ENCODE measurements at regions not wholly inside any gene's neighbourhood (a gene's known extent, or its start where the extent isn't known, plus 50 kb on each side); places are given as distances from the start of the nearest gene placed in this dataset.

DNA sequence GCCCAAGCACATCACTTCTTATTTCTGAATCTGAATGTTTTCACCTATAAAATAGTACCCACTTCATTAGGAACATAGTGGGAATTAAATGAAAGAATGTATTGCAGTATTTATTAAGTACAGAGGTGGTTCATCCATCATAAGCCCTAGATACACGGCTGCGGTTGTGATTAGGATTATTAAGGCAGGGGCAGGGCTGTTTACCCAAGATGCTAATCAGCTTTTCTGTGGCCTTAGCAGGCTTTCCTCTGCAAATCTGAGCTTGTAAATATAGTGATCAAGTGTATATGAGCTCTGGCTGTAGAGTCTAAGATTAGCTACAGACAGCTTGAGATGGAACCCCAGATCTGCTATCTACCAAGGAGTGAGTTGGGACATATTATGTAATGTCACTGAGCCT is 124.1 kb upstream of the ADRA1B start:
- TF ChIP-seq, protein P1, sequence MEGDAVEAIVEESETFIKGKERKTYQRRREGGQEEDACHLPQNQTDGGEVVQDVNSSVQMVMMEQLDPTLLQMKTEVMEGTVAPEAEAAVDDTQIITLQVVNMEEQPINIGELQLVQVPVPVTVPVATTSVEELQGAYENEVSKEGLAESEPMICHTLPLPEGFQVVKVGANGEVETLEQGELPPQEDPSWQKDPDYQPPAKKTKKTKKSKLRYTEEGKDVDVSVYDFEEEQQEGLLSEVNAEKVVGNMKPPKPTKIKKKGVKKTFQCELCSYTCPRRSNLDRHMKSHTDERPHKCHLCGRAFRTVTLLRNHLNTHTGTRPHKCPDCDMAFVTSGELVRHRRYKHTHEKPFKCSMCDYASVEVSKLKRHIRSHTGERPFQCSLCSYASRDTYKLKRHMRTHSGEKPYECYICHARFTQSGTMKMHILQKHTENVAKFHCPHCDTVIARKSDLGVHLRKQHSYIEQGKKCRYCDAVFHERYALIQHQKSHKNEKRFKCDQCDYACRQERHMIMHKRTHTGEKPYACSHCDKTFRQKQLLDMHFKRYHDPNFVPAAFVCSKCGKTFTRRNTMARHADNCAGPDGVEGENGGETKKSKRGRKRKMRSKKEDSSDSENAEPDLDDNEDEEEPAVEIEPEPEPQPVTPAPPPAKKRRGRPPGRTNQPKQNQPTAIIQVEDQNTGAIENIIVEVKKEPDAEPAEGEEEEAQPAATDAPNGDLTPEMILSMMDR (IDR thresholded peaks at IDR 0.05; ENCODE audit: borderline replicate concordance, insufficient read depth, low read depth, low read length) = no peak

DNA sequence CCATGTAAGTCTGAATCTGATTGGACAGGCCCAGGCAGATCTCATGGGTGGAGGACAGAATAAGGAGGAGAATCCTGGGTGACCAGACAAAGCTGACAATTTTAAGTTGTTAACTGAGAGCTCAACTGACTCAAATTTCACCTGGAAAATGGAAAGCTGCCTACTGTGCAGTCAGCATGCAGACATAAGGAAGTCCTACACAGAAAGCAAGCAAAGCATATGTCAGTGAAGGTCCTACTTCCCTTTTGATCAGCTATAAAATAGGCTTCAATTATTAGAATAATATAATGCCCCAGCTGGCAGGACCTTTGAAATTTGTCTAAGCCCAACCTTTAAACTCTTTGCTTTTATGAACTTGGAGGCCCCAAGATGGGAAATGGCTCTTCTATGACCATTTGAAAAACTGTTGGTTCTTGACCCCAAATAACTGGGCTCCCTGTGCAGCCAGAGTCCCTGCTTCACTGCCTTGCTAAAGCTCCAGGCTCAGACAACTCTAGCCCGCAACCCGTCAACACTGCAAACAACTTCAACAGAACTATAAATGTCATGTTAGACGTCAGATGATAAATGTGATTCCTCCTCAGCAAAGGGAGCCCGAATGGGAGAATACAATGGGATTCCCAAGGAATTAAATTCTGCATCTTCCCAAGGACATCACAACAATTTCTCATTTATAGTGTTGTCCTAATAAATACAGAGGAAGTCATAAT is 118.9 kb upstream of the ADRA1B start:
- TF ChIP-seq, protein P1 (IDR thresholded peaks at IDR 0.05; ENCODE audit: borderline replicate concordance, insufficient read depth, low read depth, low read length) = no peak
- H3K4me3 ChIP-seq (ENCODE audit: low read depth, low read length) = no peak overlapping the region

More for the DNA sequence above, 124.1 kb upstream of the ADRA1B start:
- H3K4me3 ChIP-seq (ENCODE audit: low read depth, low read length) = no peak overlapping the region

DNA sequence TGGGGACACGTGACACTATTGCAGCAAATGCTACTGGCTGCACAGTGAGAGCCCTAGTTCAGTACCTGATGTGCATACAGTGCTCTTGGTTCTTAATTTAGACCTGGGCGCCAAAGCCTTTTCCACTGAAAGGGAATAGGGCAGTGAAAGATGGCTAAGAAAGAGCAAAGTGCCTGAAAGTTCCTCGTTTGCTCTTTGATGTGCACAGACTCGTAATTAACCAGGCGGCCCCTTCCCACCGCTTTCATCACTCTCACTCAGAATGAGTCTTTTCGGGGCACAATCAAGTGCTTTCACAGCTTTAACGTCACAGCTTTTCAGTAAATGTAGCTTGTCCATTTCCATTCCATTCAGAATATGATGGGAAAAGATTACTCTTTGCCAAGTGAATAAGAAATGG is 116.6 kb upstream of the ADRA1B start:
- no peak overlapping the region for H3K4me3 ChIP-seq (ENCODE audit: low read depth, low read length)
- TF ChIP-seq, protein P1 (IDR thresholded peaks at IDR 0.05; ENCODE audit: borderline replicate concordance, insufficient read depth, low read depth, low read length) = no peak

DNA sequence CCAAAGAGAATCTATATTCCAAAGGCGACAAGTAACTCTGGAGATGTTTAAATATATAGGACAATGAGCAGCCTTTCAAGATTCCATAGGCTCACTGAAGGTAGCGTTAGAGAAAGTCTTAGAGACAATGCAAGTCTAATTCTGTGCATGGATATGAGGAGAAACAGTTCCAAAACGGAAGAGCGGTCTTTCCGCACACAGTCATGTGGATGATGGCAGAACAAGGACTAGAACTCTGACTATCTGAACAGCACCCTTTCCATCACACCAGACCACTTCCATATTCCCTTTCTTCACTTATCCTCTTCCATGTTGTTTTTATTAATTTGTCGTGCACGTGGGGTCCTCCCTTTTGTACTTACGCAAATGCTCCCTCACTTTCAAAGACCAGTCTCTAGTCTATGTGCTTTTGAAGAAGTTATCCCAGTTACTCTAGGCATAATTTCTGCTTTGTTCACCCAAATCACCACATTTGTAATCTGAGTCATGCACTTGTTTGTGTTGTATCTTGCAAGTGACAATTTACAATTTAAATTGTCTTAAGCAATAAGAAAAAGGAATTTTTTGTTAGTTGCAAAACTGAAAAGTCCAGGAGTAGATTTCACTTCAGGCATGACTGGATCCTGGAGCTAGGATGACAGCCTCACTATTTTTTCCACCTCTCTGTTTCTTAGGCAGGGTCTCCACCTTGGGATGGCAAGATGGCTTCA is 116.0 kb upstream of the ADRA1B start:
- no peak overlapping the region for H3K4me3 ChIP-seq (ENCODE audit: low read depth, low read length)
- TF ChIP-seq, protein P1 (IDR thresholded peaks at IDR 0.05; ENCODE audit: borderline replicate concordance, insufficient read depth, low read depth, low read length) = no peak

DNA sequence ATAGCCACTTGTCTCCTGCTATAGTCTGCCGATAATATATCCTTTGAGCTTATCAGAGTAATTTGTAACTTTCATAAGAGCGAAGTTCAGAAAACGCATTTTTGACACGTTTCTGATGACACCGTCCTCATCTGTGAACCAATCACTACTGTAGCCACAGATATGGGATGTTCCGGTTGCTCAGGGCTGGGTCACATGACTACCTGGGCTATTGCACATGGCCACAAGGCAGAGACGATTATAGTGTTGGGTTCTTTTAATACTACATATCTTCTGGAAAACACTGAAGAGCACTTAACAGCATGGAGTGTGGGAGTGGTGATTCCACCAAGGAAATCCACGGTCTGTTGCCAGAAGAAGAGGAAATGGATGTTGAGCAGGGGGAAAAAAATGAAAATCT is 115.0 kb upstream of the ADRA1B start:
- no peak overlapping the region for H3K4me3 ChIP-seq (ENCODE audit: low read depth, low read length)
- TF ChIP-seq, protein P1 (IDR thresholded peaks at IDR 0.05; ENCODE audit: borderline replicate concordance, insufficient read depth, low read depth, low read length) = no peak

DNA sequence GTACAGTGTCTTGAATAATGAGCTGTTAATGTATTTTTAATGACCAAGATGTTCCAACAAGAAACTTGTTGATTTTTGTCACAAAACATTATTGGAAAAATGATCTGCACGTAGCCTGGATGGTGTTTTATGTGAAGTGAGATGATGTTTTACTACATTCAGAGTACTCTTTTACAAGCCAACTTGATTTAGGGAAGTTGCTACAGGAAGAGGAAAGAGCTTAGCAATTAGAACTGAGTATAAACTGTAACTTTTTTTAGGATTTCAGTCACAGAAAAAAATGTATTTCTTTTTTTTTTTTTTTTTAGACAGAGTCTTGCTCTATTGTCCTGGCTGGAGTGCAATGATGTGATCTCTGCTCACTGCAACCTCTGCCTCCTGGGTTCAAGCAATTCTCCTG is 113.6 kb upstream of the ADRA1B start:
- H3K4me3 ChIP-seq (ENCODE audit: low read depth, low read length) = no peak overlapping the region

More for the DNA sequence above, 113.6 kb upstream of the ADRA1B start:
- TF ChIP-seq, protein P1 (IDR thresholded peaks at IDR 0.05; ENCODE audit: borderline replicate concordance, insufficient read depth, low read depth, low read length) = no peak
